DND-41 (cell line): ENCODE measurements at regions not wholly inside any gene's neighbourhood (a gene's known extent, or its start where the extent isn't known, plus 50 kb on each side); places are given as distances from the start of the nearest gene placed in this dataset.

Source experiments
- CTCF ChIP-seq: IDR thresholded peaks from 2 replicates; pipeline ENCODE4 v1.5.1; 2012; ENCODE audit warnings: borderline replicate concordance, low read length, moderate library complexity, mild to moderate bottlenecking; ENCODE audit not compliant: poor library complexity, severe bottlenecking; ENCODE audit errors: extremely low read depth
- EZH2 ChIP-seq: IDR thresholded peaks from 3 replicates; pipeline ENCODE4 v1.6.1; 2012; ENCODE audit warnings: borderline replicate concordance, low read depth, mild to moderate bottlenecking, moderate library complexity, low read length, inconsistent platforms; ENCODE audit not compliant: severe bottlenecking

- TF ChIP-seq CTCF (peak; percentile 35), EZH2 (no peak)
Measured at GRCh38 chr2:35871672-35872071, 483.9 kb upstream of the CRIM1 start.
